Keratinocyte (primary cell): ENCODE measurements at regions not wholly inside any gene's neighbourhood (a gene's known extent, or its start where the extent isn't known, plus 50 kb on each side); places are given as distances from the start of the nearest gene placed in this dataset.

Experiments used
- CTCF ChIP-seq, 3 experiments: IDR thresholded peaks in 1 of 3; conservative IDR thresholded peaks in 1 of 3; optimal IDR thresholded peaks in 1 of 3; 2 replicates in 2 of 3; 3 replicates in 1 of 3; pipeline versions ENCODE3 to v1.5.1; 2011; ENCODE audit warnings: low read length in 3 of 3, mild to moderate bottlenecking in 3 of 3, moderate library complexity in 2 of 3, control low read depth in 1 of 3, inconsistent platforms in 1 of 3; ENCODE audit not compliant: insufficient read depth in 2 of 3; ENCODE audit errors: extremely low read depth in 1 of 3
- EZH2 ChIP-seq: IDR thresholded peaks from one replicate; pipeline ENCODE4 v1.6.1; 2012; ENCODE audit warnings: inconsistent platforms, mild to moderate bottlenecking, low read length, moderate library complexity

GRCh38 chr14:98564541-98564940 lies 707.5 kb downstream of the BCL11B start:
- TF ChIP-seq CTCF (optimal IDR thresholded peaks at IDR 0.05 in 1 of 3, IDR thresholded peaks at IDR 0.05 in 1 of 3, conservative IDR thresholded peaks at IDR 0.05 in 1 of 3; ENCODE audit: extremely low read depth in 1 of 3, insufficient read depth in 2 of 3, low read length in 3 of 3) (no peak), EZH2 (no peak)
